GM18873 (cell line): ENCODE measurements at regions not wholly inside any gene's neighbourhood (a gene's known extent, or its start where the extent isn't known, plus 50 kb on each side); places are given as distances from the start of the nearest gene placed in this dataset.
A peak's percentile ranks its signal among the peaks of the same experiment; 100 is the strongest.
"Not testable (repeated sequence)": the region's sequence is repeated elsewhere in the genome, so short reads cannot be mapped to it uniquely, and the experiment has no call there.

ENCODE experiments used
- ATAC-seq: cut with Tn5 transposase; IDR thresholded peaks from one replicate; pipeline ENCODE4 v1.9.1; 2021; ENCODE audit warnings: mild to moderate bottlenecking, moderate library complexity, moderate number of reproducible peaks; ENCODE audit not compliant: unreplicated experiment, low FRiP score

DNA sequence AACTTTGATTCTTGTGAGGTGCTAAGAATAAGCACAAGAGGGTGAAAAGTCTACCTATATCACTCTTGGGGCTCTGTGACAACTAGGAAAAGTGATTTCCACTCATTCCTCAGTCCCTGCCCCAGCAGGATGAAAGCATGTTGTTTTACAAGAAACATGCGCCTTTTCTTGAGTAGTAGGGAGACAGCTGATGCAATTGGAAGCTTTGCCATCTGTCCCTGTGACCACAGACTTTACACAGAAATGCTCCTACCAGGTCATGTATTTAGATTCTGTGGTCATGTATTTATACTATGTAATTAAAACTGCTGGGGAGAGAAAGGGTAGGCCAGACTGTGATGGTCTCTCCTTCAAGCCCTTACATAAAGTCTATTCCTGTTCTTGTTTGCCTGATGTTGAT is 445.5 kb downstream of the PTPRC start:
- ATAC-seq: no peak

DNA sequence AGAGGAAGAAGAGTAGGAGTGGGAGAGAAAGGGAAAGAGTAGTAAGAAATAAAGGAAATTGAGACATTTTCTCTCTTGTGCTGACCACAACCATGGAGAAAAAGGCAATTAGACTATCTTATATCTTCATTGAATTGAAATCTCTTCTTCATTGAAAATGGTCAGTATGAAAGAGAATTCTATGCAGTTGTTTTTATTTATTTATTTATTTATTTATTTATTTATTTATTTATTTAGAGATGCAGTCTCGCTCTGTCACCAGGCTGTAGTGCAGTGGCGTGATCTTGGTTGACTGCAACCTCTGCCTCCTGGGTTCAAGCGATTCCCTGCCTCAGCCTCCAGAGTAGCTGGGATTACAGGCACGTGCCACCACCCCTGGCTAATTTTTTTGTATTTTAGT is 447.1 kb downstream of the PTPRC start:
- no peak for ATAC-seq

DNA sequence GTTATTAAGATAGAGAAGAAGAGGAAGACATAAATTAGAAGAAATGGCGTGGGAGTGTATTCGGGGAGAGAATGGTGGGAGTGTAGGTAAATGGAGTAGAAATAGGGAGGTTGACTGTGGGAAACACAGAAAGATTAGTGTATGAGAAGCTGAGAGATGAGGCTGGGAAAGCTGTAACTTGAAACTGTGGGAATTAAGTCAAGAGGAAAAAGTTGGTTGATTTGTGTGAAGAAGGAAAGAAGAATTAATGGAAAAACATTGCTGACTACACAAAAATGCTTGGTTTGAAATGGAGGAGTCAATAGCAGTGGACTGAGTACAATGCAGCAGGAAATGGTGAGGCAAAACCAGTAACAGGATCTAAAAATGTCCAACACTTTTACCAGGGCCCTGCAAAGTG is 448.3 kb downstream of the PTPRC start:
- no peak for ATAC-seq

- peak; percentile 93 for ATAC-seq
These were observed 450.7 kb downstream of the PTPRC start for GRCh38 chr1:199089393-199090122.

DNA sequence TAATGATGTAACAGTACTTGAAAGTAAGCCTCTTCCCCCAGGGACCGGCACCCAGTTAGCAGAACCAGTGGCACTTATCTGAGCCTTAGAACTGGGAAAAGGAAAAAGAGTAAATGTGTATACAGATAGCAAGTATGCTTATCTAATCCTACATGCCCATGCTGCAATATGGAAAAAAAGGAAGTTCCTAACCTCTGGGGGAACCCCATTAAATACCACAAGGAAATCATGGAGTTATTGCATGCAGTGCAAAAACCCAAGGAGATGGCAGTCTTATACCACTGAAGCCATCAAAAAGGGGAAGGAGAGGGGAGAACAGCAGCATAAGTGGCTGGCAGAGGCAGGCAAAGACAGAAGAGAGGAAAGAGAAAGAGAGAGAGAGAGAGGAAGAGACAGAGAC is 456.8 kb downstream of the PTPRC start:
- ATAC-seq: not testable (repeated sequence)

GRCh38 chr1:199096591-199096990 is 457.8 kb downstream of the PTPRC start:
- no peak for ATAC-seq

DNA sequence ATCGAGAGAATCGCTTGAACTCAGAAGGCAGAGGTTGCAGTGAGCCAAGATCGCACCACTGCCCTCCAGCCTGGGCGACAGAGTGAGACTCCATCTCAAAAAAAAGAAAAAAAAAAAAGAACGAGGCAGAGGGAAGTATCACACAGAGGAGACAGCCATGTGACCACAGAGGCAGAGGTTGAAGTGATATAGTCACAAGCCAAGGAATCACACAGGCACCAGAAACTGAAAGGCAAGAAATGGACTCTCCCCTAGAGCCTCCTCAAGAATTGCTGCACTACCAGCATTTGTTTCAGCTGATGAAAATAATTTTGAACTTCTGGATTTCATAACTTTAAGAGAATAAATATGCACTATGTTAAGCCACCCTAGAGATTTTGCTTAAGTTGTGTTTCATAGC is 459.6 kb downstream of the PTPRC start:
- no peak for ATAC-seq

GRCh38 chr1:199101139-199101538 is 462.3 kb downstream of the PTPRC start:
- ATAC-seq: no peak

DNA sequence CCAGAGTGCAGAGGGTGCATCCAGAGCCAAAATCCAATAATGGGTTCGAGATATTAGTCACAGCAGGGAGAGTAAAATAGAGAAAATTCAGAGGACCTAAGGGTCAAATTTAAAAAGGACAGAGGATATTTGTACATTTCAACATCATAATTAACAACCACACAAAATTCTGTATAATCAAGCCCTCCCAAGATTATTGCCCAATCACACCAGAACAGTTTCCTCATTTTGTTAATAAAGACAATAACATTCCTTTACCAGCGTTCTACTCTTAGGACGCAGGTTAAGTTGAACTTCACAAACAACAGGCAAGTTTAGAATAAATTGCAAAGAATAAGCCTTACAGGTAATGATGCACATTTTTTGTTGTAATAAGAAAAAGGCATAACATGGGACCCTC is 462.8 kb downstream of the PTPRC start:
- ATAC-seq: no peak

- ATAC-seq: peak; percentile 75
These were observed 463.4 kb downstream of the PTPRC start for GRCh38 chr1:199102239-199102638.

GRCh38 chr1:199109160-199109559 is 470.3 kb downstream of the PTPRC start:
- no peak for ATAC-seq

DNA sequence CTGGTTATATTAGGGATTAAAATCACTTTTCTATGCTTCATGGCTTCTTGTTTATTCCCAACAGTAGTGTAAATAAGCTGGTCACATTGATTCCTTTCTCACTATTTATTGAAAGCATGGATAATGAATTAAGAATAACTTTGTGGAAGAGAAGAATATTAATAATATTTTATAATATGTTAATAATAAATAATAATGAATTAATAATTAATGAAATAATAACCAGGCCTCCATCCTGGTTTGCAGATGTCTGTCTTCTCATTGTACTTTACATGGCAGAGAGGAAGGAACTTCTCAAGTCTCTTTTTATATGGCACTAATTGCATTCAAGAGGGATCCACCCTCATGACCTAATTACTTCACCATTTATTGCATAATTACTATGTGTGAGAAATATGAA is 473.5 kb downstream of the PTPRC start:
- no peak for ATAC-seq

DNA sequence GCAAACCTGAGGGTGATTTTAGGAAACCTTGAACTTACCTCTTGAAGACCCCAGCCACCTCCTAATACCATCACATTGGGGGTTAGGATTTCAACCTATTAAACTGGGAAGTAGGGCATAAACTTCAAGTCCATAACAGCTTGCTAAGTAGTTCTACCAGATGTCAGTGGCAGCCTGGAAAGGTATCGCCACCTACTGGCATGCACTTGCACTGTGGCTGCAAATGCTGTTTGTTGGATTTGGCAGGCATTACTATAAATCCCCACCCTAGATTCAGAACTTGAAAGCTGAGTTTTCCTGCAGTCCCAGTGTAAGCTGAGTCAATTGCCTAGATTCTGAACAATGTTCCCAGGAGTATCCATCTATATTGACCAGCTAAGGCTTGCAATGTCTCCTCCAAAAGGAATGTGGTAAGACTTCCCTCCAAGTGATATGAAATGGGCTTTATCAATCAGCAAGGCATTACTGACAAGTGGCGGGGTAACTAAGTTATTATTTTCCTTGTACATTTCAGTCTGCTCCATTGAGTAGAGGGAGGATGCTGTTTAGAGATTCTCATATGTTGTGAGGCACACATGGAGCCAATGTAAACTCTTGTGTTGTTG is 474.5 kb downstream of the PTPRC start:
- ATAC-seq: no peak

DNA sequence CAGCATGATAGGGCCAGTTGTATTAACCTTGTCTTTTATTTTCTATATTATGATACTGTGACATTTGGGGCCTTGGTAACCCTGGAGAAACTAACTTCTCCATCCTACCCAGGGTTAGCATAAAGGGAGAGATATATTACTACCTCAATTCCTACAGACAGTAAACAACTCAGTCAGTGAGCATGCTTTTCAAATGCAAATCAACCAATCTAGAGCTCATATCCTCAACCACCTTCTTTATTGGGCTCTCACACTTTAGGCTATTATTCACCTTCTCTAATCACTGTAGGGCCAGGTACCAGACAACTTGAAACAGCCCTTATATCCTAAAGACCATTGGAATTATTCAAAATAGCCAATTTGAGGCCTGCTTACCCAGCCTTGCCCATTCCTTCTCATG is 477.6 kb downstream of the PTPRC start:
- ATAC-seq: no peak

DNA sequence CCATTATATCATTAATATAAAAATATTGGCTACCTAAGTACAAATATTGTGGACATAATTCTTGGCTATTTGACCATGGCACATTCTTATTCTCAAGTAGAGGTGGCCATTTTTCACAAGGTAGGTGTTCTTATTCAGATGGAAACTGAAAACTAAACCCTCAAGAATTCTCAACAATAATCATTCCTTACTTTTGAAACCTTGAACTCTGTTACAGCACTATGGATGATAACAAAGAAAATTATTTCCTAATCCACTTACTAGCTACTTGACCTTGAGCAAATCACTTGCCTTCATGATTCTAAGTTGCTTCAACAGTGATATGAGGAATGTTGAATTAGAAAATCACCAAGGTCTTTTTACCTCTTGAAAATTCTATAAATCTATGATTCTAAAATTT is 482.2 kb downstream of the PTPRC start:
- ATAC-seq: no peak

- ATAC-seq: no peak
These were observed 483.2 kb downstream of the PTPRC start for GRCh38 chr1:199122085-199122484.

DNA sequence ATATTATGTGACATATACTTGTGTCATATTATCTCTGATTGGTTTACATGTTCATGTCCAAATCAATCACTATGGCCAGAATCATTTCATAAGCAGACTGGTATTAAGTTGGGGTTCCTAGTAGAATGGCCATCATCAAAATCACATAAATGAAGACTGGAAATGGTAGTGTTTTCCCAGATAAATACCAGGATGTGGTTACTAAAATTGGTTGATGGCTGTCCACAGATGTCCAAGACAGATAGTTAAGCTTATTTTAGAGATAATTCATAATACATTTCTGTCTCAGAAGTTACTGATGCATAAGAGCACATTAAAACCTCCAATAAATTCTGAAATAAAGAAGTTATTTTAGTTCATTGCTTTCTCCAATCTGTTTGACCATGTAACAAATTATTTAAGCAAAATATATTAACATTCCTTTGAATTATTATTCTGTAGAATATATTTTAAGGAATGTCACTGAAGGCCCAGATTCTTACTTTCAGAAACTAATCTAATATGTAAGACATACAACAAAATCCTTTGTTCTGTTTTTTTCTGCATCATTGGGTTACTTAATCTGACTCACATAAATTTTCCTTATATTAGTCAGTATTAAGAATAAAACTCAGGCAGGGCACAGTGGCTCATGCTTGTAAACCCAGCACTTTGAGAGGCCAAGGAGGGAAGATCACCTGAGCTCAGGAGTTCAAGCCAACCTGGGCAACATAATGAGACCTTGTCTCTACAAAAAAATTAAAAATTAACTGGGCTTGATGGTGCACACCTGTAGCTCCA is 483.9 kb downstream of the PTPRC start:
- no peak for ATAC-seq

DNA sequence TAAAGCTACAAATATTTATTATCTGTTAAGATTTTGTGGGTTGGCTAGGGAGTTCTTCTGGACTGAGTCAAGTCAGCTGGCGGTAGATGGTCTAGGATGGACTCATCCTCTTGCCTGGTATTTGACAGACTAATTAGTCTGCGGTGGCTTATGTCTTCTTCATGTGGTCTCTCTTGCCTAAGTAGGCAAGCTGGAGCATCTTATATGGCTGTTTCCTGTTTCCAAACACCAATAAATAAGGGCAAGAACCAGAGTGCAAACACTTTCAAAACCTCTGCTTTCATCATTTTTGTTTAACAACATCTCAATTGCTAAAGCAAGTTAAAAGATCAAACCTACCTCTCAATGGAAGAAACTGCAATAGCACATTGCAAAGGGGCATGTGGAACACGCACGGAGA is 484.8 kb downstream of the PTPRC start:
- ATAC-seq: no peak

GRCh38 chr1:199124351-199124750 is 485.5 kb downstream of the PTPRC start:
- no peak for ATAC-seq

DNA sequence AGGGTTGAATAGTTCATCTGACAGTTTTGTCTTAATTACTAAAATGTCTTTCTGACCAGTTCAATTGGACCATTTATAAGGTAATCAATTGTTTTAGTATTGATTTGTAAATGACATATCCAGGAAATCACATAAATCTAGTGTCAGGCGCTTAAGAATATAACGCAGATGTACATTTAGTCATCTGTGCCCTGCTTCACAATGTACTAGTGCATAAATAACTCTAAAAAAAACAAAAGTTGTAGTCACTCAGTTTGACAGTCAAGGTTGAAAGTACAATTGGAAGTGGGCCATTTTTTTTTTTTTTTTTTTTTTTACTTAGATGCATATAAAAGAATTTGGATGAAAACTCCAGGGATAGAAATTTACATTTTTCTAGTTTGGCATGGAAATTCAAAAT is 490.4 kb downstream of the PTPRC start:
- no peak for ATAC-seq

- ATAC-seq: no peak
These were observed 493.2 kb downstream of the PTPRC start for GRCh38 chr1:199132006-199132405.

DNA sequence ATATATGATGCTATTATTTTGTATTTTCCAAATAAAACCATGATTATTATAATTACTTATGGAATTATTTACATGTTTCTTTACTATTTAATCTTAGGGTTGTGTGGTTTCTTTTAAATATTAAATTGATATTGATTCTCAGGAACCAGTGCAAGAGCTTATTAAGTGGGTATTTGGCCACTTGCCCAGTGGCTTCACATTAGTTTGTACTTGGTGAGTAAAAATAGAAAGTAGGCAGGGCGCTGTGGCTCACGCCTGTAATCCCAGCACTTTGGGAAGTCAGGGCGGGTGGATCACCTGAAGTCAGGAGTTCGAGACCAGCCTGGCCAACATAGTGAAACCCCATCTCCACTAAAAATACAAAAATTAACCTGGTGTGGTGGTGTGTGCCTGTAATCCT is 497.1 kb downstream of the PTPRC start:
- no peak for ATAC-seq
